ENCODE measurements at regions not wholly inside any gene's neighbourhood (a gene's known extent, or its start where the extent isn't known, plus 50 kb on each side); places are given as distances from the start of the nearest gene placed in this dataset.
"Not testable (repeated sequence)": the region's sequence is repeated elsewhere in the genome, so short reads cannot be mapped to it uniquely, and the experiment has no call there.

DNA sequence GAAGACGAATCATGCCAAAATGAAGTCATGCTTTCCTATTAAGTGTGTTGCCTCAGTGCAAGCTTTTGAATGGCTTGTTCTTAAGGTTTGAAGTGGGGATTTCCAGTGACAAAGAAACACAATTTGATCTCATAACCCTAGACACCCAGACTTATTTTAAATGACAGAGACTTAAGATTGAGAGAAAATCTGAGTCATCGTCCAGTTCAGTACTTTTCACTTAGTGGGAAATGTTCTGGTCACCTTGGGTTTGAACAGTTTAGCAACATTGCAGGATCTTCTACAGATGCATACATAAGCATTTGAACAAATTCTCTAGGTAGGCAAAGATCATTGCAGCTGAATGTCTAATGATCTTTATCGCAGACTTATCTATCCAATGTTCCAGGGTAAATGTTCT lies 926.7 kb upstream of the ADAMTS5 start:
- H3K27me3 Mint-ChIP-seq; ATAC-seq; CTCF ChIA-PET; H3K4me3 Mint-ChIP-seq; H3K36me3 Mint-ChIP-seq; H3K4me1 Mint-ChIP-seq; H3K27ac Mint-ChIP-seq; H3K9me3 Mint-ChIP-seq (ENCODE audit: low read depth); DNase-seq: not testable (repeated sequence)

DNA sequence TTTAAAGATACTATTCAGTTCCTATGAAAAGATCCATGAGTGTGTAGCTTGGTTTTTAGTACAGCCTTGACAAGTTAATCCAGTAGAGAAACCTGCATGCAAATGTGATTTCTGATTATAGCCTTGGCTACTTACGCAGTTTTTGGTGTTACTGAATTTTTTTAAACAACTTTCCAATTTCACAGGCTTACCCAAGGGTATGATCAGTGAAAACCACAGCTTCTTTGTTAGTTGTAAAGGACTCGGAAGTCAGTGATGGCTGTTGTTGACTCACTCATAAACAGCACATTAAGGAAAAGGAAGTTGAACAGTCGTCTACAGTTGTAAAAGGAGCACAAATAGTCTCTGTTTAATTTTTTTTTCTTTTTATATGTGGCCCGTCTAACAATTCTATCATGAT lies 924.6 kb upstream of the ADAMTS5 start:
- H3K27me3 Mint-ChIP-seq; H3K9me3 Mint-ChIP-seq (ENCODE audit: low read depth); ATAC-seq; CTCF ChIA-PET; H3K4me1 Mint-ChIP-seq; H3K36me3 Mint-ChIP-seq; H3K27ac Mint-ChIP-seq; H3K4me3 Mint-ChIP-seq; DNase-seq: not testable (repeated sequence)

DNA sequence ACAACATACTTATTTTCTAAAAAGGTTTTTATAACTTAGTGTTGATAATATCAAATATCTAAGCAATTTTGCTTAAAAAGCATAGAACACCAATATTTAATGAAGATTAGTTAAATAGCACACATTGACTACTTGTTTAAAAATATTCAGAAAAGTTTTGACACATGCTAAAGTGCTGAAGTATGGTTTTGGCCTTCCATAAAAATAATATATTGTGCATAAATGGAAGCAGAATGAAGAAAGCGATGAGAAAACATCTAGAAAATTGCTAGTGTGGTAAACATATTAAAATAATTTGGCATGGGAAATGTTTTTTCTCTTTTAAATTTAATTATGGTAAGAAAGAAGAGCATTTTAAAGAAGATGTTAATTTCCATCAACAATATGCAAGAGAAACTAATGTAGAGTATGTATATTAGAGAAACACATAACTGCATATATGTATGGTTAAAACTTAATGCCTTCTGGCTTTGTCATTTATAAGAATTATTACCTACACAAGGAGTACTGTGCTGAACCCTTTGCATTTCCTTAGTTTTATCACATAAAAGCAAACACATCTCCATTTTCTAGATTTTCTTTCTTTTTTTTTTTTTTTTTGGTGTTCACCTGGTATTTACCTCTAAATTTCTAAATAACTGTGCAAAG lies 921.0 kb upstream of the ADAMTS5 start:
- H3K36me3 Mint-ChIP-seq; ATAC-seq; H3K4me3 Mint-ChIP-seq; DNase-seq; CTCF ChIA-PET; H3K9me3 Mint-ChIP-seq (ENCODE audit: low read depth); H3K4me1 Mint-ChIP-seq; H3K27ac Mint-ChIP-seq; H3K27me3 Mint-ChIP-seq: not testable (repeated sequence)

DNA sequence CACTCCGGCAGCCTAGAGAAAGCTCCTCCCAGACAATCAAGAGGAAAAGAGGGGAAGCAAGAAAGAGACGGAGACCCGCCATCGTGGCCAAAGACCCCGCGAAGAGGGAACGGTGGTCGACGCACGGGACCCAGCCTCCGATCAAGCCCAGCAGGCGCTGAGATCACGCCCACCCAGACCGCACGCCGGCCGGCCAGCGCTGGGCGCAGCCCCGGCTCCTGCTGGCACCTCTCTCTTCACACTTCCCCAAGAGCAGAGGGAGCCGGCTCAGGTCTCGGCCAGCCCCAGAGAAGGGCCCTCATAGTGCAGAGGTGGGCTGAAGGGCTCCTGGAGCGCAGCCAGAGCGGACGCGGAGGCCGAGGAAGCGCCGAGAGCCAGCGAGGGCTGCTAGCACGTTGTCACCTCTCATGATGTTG lies 918.4 kb upstream of the ADAMTS5 start:
- no peak for DNase-seq
- Mint-ChIP-seq H3K9me3 (ENCODE audit: low read depth) (peaks cover 6% of the 10 kb centered on the region), H3K4me1 (no peaks in the 10 kb centered on the region), H3K36me3 (no peaks in the 10 kb centered on the region), H3K27me3 (no peaks in the 10 kb centered on the region), H3K4me3 (no peak overlapping the region), H3K27ac (no peak overlapping the region)
- CTCF ChIA-PET: no interaction called here
- ATAC-seq: no peak

DNA sequence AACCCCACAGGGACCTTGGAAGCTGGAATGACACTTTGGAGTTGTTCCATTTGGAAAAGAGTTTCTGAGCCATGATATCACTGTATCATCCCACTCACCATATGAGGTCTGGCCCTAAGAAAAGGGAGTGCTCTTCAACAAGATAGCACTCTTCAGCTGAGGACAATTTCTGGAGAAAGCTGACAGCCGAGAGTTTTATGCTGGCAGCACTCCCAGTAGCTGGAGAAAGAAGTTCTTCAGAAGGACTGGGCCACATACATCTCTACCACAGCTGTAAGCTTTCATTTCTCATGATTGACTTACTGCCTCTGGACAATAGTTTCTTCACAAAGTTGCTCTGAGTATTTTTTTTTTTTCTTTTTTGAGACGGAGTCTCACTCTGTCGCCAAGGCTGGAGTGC lies 914.4 kb upstream of the ADAMTS5 start:
- H3K27ac Mint-ChIP-seq; CTCF ChIA-PET; DNase-seq; H3K4me1 Mint-ChIP-seq; H3K27me3 Mint-ChIP-seq; H3K36me3 Mint-ChIP-seq; H3K4me3 Mint-ChIP-seq; ATAC-seq; H3K9me3 Mint-ChIP-seq (ENCODE audit: low read depth): not testable (repeated sequence)

DNA sequence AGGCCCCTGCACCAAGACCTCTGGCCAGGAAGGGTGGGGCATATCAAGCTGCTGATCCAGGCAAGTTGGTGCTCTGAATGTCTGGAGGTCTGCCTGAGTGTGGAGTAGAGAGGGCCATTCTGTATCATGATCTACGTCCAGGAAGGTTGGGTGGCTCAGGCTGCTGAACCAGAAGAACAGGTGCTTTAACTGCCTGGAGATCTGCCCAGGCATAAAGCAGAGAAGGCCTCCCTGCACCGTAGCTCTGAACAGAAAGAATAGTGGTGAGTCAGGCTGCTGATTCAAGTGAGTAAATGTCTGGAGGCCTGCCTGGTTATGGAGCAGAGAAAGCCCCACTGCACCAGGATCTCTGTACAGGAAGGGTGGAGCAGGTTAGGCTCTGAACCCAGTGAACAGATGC lies 905.5 kb upstream of the ADAMTS5 start:
- H3K4me3 Mint-ChIP-seq; H3K4me1 Mint-ChIP-seq; H3K9me3 Mint-ChIP-seq (ENCODE audit: low read depth); H3K27ac Mint-ChIP-seq; ATAC-seq; H3K27me3 Mint-ChIP-seq; CTCF ChIA-PET; DNase-seq; H3K36me3 Mint-ChIP-seq: not testable (repeated sequence)

DNA sequence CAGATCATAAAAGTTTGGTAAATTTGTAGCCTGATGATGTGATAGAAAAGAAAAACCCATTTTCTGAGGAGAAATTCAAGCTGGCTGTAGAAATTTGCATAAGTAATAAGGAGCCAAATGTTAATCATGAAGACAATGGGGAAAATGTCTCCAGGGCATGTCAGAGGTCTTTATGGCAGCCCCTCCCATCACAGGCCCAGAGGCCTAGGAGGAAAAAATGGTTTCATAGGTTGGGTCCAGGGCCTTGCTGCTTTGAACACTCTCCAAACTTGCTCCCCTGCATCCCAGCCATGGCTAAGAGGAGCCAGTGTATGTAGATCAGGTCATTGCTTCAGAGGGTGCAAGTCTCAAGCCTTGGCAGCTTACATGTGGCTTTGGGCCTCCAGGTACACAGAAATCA lies 903.9 kb upstream of the ADAMTS5 start:
- ATAC-seq; CTCF ChIA-PET; H3K4me3 Mint-ChIP-seq; H3K27ac Mint-ChIP-seq; H3K27me3 Mint-ChIP-seq; H3K36me3 Mint-ChIP-seq; DNase-seq; H3K4me1 Mint-ChIP-seq; H3K9me3 Mint-ChIP-seq (ENCODE audit: low read depth): not testable (repeated sequence)

DNA sequence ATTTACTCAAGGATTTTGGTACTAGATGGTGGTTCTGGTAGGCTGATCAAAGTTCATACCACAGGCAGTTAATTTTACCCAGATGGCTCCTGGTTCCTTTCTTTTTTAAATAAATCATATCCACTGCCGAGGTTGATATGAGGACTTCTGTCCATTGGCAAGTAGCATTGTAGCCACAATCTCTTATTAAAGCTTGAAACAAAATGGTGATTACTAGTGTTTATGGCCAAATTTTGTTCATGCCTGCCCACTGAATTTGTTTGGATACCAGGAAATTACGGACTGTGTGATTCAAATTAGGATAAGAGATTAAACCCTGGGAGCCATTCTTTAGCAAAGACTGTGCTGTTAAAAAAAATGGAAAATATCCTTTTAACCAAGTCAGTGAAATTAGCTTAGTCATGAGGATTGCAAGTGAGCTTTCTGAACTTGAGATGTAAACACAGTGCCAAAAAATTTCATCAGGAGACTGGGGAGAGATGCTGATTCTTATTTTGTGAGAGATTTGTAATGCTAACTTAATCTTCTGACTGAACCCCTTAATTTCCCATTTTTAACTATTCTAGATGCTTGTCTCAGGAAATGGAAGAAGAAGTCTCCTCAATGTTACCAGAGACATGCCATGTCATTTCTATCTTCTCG lies 893.5 kb upstream of the ADAMTS5 start:
- DNase-seq; CTCF ChIA-PET; ATAC-seq; H3K27ac Mint-ChIP-seq; H3K4me3 Mint-ChIP-seq; H3K27me3 Mint-ChIP-seq; H3K9me3 Mint-ChIP-seq (ENCODE audit: low read depth); H3K4me1 Mint-ChIP-seq; H3K36me3 Mint-ChIP-seq: not testable (repeated sequence)

DNA sequence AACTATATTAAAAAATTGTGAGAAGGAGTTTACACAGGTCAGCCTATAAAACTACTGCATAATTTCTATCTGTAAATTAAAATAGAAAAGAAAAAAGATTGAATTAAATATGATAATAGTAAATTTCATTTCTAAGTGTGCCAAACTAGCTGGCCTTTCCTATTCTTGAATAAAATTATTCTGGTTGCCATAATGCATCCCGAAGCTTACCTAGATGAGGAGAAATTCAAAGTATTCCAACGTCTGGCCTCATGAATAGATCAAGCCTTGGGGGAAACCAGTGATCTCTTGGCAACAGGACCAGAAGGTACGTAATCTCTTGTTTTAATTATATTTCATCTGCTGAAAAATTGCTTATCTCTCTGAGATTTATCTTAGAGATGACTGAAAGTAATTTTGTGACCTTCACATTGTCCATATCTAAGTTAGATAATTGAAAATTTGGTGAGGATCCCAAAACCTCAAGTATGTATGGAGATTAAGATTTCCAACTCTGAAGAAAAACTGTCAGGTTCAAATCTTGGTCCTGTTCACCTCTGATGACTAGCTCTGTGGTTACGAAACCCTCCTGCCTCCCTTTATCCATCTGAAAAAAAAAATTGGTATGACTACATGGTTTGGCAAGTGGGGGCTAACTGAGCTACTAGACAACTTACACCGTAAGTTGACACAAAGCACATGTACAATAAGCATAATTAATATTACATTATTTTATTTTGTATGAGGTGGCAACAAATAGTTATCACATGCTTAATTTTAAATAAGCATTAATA lies 891.4 kb upstream of the ADAMTS5 start:
- H3K4me3 Mint-ChIP-seq; H3K27me3 Mint-ChIP-seq; H3K4me1 Mint-ChIP-seq; H3K36me3 Mint-ChIP-seq; ATAC-seq; H3K9me3 Mint-ChIP-seq (ENCODE audit: low read depth); CTCF ChIA-PET; H3K27ac Mint-ChIP-seq; DNase-seq: not testable (repeated sequence)

DNA sequence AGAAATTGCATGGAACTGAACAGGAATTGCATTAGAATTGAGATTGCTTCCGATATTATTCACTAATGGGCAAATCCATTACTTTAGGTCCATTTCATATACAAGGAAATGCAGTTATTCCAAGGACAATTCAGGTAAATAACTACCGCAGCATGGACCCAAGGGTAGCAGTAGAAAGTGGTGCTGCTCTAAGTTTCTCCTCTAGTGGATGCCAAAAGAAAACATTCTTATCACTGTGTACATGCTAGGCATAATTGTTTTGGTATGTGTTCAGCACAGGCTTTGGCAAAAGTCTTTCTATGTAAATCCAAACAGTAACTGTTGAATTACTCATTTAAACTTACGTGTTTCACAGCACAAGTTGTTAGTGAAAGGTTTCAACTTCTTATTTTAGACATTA lies 890.1 kb upstream of the ADAMTS5 start:
- H3K4me3 Mint-ChIP-seq; H3K27me3 Mint-ChIP-seq; H3K27ac Mint-ChIP-seq; CTCF ChIA-PET; ATAC-seq; H3K9me3 Mint-ChIP-seq (ENCODE audit: low read depth); DNase-seq; H3K4me1 Mint-ChIP-seq; H3K36me3 Mint-ChIP-seq: not testable (repeated sequence)

DNA sequence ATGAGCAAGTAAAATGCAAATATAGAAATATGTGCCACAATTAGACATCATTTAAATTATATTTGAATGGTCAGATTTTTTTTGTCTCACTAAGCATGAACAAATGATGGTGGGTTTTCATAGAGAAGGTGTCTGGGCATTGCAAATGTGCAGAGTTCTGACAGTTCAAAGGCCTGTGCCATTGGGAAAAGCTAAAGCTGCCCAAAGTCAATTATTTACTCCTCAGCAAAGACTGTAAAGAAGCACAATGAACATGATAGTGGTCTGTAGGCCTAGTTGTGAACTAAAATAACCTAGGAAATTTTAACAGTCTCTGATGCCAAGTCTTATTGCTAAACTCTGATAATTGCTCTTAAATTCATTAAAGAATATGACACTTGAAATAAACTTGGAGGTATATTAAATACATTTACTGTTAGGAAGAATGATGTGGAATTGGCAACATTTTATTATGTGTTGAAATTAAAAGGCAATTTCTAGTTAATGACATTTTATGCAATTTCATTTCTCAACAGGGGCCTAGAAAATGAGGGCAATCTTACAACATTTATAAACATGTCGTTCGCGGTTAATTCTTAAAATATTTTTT lies 874.3 kb upstream of the ADAMTS5 start:
- Mint-ChIP-seq H3K27me3 (no peaks in the 10 kb centered on the region), H3K27ac (no peak overlapping the region), H3K4me1 (no peaks in the 10 kb centered on the region), H3K9me3 (ENCODE audit: low read depth) (peaks cover 3% of the 10 kb centered on the region), H3K4me3 (no peak overlapping the region), H3K36me3 (peaks cover 1% of the 10 kb centered on the region)
- ATAC-seq (no peak), DNase-seq (no peak)
- CTCF ChIA-PET: no interaction called here

DNA sequence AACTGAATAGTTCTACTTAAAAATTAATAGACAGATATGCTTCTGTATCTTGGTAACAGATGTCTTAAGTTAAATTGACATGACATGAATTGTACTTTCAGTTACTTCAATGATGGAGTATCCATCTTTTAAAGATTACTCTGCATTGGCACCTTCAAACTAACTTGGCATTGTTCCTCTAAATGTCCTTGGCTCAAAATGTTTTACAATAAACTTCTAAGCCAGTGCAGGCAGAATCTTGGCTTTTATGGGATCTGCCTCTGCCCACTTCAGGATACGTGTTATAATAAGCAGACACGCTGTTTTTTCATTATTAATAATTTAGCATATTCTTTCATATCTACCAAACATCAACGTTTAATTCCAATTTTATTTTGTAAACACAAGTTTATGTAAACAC lies 873.4 kb upstream of the ADAMTS5 start:
- ATAC-seq (no peak), DNase-seq (no peak)
- Mint-ChIP-seq H3K27me3 (no peaks in the 10 kb centered on the region), H3K4me3 (no peak overlapping the region), H3K27ac (no peak overlapping the region), H3K36me3 (peaks cover 1% of the 10 kb centered on the region), H3K4me1 (no peaks in the 10 kb centered on the region), H3K9me3 (ENCODE audit: low read depth) (peaks cover 3% of the 10 kb centered on the region)
- CTCF ChIA-PET: no interaction called here

DNA sequence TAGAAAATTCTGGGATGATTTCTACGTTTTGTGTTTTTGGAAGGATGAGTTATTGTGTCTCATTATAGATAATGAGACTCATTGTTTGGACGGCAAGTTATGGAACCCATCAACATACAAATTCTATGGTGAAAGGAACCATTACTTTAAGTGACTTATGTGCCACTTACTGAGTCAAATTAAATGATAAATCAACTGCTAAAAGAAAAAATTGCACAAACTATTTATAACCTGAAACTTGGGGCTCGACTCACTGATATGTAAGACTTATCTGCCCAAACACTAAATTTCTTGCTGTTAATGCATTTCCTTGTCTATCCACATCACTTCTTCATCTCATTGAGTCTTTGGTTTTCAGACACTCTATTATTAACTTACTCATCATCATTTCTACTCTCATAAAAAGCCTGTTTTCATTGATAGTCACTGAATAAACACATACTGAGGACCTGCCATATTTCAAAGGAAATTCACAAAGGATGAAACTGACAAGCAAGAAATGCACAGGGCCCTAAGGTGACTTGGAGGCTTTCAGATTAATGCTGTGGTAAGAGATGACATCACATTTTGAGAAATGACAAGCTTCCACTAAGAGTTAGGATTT lies 872.7 kb upstream of the ADAMTS5 start:
- CTCF ChIA-PET: no interaction called here
- H3K27ac Mint-ChIP-seq: no peak overlapping the region
- peaks cover 1% of the 10 kb centered on the region for H3K36me3 Mint-ChIP-seq
- DNase-seq (no peak), ATAC-seq (no peak)
- H3K4me1 Mint-ChIP-seq: no peaks in the 10 kb centered on the region
- H3K9me3 Mint-ChIP-seq (ENCODE audit: low read depth): peaks cover 3% of the 10 kb centered on the region
- H3K27me3 Mint-ChIP-seq: no peaks in the 10 kb centered on the region
- H3K4me3 Mint-ChIP-seq: no peak overlapping the region

DNA sequence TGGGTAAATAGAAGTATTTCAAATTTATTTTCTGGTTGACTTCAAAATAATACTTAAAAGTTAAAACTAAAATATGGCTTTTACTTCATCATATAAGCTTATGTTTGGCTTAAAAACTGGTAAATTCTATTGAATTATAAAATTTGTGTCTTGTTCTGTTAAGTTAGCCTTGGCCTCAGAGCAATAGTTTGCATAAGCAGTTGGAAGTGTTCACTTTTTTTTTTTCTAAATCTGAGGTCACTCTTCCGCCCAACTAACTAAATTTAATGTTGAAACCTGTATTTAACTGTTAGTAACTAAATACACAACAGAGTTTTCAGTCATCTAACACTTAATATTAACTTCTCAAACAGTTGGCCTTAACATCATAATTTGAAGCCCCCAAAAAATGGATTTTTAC lies 871.7 kb upstream of the ADAMTS5 start:
- Mint-ChIP-seq H3K27ac (no peak overlapping the region), H3K4me3 (no peak overlapping the region), H3K4me1 (no peaks in the 10 kb centered on the region), H3K27me3 (no peaks in the 10 kb centered on the region), H3K9me3 (ENCODE audit: low read depth) (peaks cover 2% of the 10 kb centered on the region), H3K36me3 (peaks cover 1% of the 10 kb centered on the region)
- DNase-seq (no peak), ATAC-seq (no peak)
- CTCF ChIA-PET: no interaction called here

Data from activated CD8-positive, alpha-beta memory T cell treated with anti-CD3 and anti-CD28 coated beads, Interleukin-2, amount 10 ng/mL, durations not matched to agents 7 days and 5 days (primary cell).